ENCODE measurements at regions not wholly inside any gene's neighbourhood (a gene's known extent, or its start where the extent isn't known, plus 50 kb on each side); places are given as distances from the start of the nearest gene placed in this dataset.

GRCh38 chr12:61911113-61911512 is 349.1 kb upstream of the USP15 start:
- H3K9ac ChIP-seq (ENCODE audit: low read length) = no peak overlapping the region
- no CpG with 5 or more reads among the region's 2 CpGs for WGBS (ENCODE audit: extremely low coverage, insufficient coverage, low lambda C conversion rate)
- H3K79me2 ChIP-seq (ENCODE audit: control insufficient read depth, insufficient read depth, low read length) = no peaks in the 10 kb centered on the region
- H3K56ac ChIP-seq (ENCODE audit: low read length) = no peak overlapping the region
- no peak overlapping the region for H3K18ac ChIP-seq (ENCODE audit: low read length)
- H3K4me1 ChIP-seq (ENCODE audit: control insufficient read depth, low read depth, low read length) = no peaks in the 10 kb centered on the region
- H2AK5ac ChIP-seq (ENCODE audit: low read length) = no peak overlapping the region
- no peak overlapping the region for H3K27ac ChIP-seq (ENCODE audit: low read depth, low read length)
- no peak overlapping the region for H2BK15ac ChIP-seq (replicated peaks; ENCODE audit: low read depth)
- no peaks in the 10 kb centered on the region for H3K79me1 ChIP-seq (ENCODE audit: low read length)
- DNase-seq = no peak
- no peak overlapping the region for H3K23ac ChIP-seq (ENCODE audit: low read length)
- H3K4me2 ChIP-seq (ENCODE audit: low read length) = no peak overlapping the region
- no peak overlapping the region for H4K5ac ChIP-seq (ENCODE audit: low read length)
- H3K36me3 ChIP-seq (ENCODE audit: control insufficient read depth, insufficient read depth, low read length) = no peaks in the 10 kb centered on the region
- H4K8ac ChIP-seq (ENCODE audit: low read depth, low read length) = no peak overlapping the region
- no peak overlapping the region for H3K4me3 ChIP-seq (ENCODE audit: low read length)
- no peak overlapping the region for H3K4ac ChIP-seq (ENCODE audit: low read depth, low read length)
- H2BK5ac ChIP-seq (ENCODE audit: low read length) = no peak overlapping the region
- H2BK120ac ChIP-seq (ENCODE audit: low read depth, low read length) = no peak overlapping the region
- H3K27me3 ChIP-seq (ENCODE audit: insufficient read depth, low read length, poor library complexity) = no peaks in the 10 kb centered on the region

GRCh38 chr12:61915420-61915819 is 344.8 kb upstream of the USP15 start:
- no peak overlapping the region for H2BK5ac ChIP-seq (ENCODE audit: low read length)
- H3K36me3 ChIP-seq (ENCODE audit: control insufficient read depth, insufficient read depth, low read length) = no peaks in the 10 kb centered on the region
- H3K9ac ChIP-seq (ENCODE audit: low read length) = no peak overlapping the region
- no peak overlapping the region for H2AK5ac ChIP-seq (ENCODE audit: low read length)
- H3K4me3 ChIP-seq (ENCODE audit: low read length) = no peak overlapping the region
- WGBS (ENCODE audit: extremely low coverage, insufficient coverage, low lambda C conversion rate) = no CpG with 5 or more reads among the region's 3 CpGs
- no peaks in the 10 kb centered on the region for H3K27me3 ChIP-seq (ENCODE audit: insufficient read depth, low read length, poor library complexity)
- no peaks in the 10 kb centered on the region for H3K79me2 ChIP-seq (ENCODE audit: control insufficient read depth, insufficient read depth, low read length)
- no peak overlapping the region for H4K5ac ChIP-seq (ENCODE audit: low read length)
- H3K23ac ChIP-seq (ENCODE audit: low read length) = no peak overlapping the region
- no peak overlapping the region for H4K8ac ChIP-seq (ENCODE audit: low read depth, low read length)
- no peak overlapping the region for H3K4me2 ChIP-seq (ENCODE audit: low read length)
- no peak overlapping the region for H2BK15ac ChIP-seq (replicated peaks; ENCODE audit: low read depth)
- H3K18ac ChIP-seq (ENCODE audit: low read length) = no peak overlapping the region
- H3K4me1 ChIP-seq (ENCODE audit: control insufficient read depth, low read depth, low read length) = no peaks in the 10 kb centered on the region
- H3K79me1 ChIP-seq (ENCODE audit: low read length) = no peaks in the 10 kb centered on the region
- no peak for DNase-seq
- no peak overlapping the region for H3K4ac ChIP-seq (ENCODE audit: low read depth, low read length)
- H2BK120ac ChIP-seq (ENCODE audit: low read depth, low read length) = no peak overlapping the region
- H3K56ac ChIP-seq (ENCODE audit: low read length) = no peak overlapping the region
- no peak overlapping the region for H3K27ac ChIP-seq (ENCODE audit: low read depth, low read length)

- Histone ChIP-seq H3K23ac (ENCODE audit: low read length) (no peak overlapping the region), H4K8ac (ENCODE audit: low read depth, low read length) (no peak overlapping the region), H3K18ac (ENCODE audit: low read length) (no peak overlapping the region), H3K4me3 (ENCODE audit: low read length) (no peak overlapping the region), H2BK15ac (replicated peaks; ENCODE audit: low read depth) (no peak overlapping the region), H3K9ac (ENCODE audit: low read length) (no peak overlapping the region), H3K4ac (ENCODE audit: low read depth, low read length) (no peak overlapping the region), H2AK5ac (ENCODE audit: low read length) (no peak overlapping the region), H3K79me1 (ENCODE audit: low read length) (no peaks in the 10 kb centered on the region), H3K36me3 (ENCODE audit: control insufficient read depth, insufficient read depth, low read length) (no peaks in the 10 kb centered on the region), H3K79me2 (ENCODE audit: control insufficient read depth, insufficient read depth, low read length) (no peaks in the 10 kb centered on the region), H3K27me3 (ENCODE audit: insufficient read depth, low read length, poor library complexity) (no peaks in the 10 kb centered on the region), H4K5ac (ENCODE audit: low read length) (no peak overlapping the region), H3K56ac (ENCODE audit: low read length) (no peak overlapping the region), H3K4me1 (ENCODE audit: control insufficient read depth, low read depth, low read length) (no peaks in the 10 kb centered on the region), H3K27ac (ENCODE audit: low read depth, low read length) (no peak overlapping the region), H2BK120ac (ENCODE audit: low read depth, low read length) (no peak overlapping the region), H3K4me2 (ENCODE audit: low read length) (no peak overlapping the region), H2BK5ac (ENCODE audit: low read length) (no peak overlapping the region)
- no CpG with 5 or more reads among the region's 1 CpG for WGBS (ENCODE audit: extremely low coverage, insufficient coverage, low lambda C conversion rate)
- DNase-seq = peak; percentile 42
Observed at GRCh38 chr12:61916831-61917230, 343.4 kb upstream of the USP15 start.

GRCh38 chr12:61919686-61920085 is 340.5 kb upstream of the USP15 start:
- WGBS (ENCODE audit: extremely low coverage, insufficient coverage, low lambda C conversion rate) = no CpG with 5 or more reads among the region's 1 CpG
- no peaks in the 10 kb centered on the region for H3K79me2 ChIP-seq (ENCODE audit: control insufficient read depth, insufficient read depth, low read length)
- H3K27me3 ChIP-seq (ENCODE audit: insufficient read depth, low read length, poor library complexity) = no peaks in the 10 kb centered on the region
- H3K23ac ChIP-seq (ENCODE audit: low read length) = no peak overlapping the region
- no peak overlapping the region for H4K8ac ChIP-seq (ENCODE audit: low read depth, low read length)
- H3K27ac ChIP-seq (ENCODE audit: low read depth, low read length) = no peak overlapping the region
- H3K36me3 ChIP-seq (ENCODE audit: control insufficient read depth, insufficient read depth, low read length) = no peaks in the 10 kb centered on the region
- no peak overlapping the region for H3K4me3 ChIP-seq (ENCODE audit: low read length)
- no peak overlapping the region for H2BK15ac ChIP-seq (replicated peaks; ENCODE audit: low read depth)
- H3K4ac ChIP-seq (ENCODE audit: low read depth, low read length) = no peak overlapping the region
- H3K4me2 ChIP-seq (ENCODE audit: low read length) = no peak overlapping the region
- no peak overlapping the region for H3K9ac ChIP-seq (ENCODE audit: low read length)
- no peak overlapping the region for H3K18ac ChIP-seq (ENCODE audit: low read length)
- no peaks in the 10 kb centered on the region for H3K79me1 ChIP-seq (ENCODE audit: low read length)
- no peak overlapping the region for H3K56ac ChIP-seq (ENCODE audit: low read length)
- no peaks in the 10 kb centered on the region for H3K4me1 ChIP-seq (ENCODE audit: control insufficient read depth, low read depth, low read length)
- H2BK5ac ChIP-seq (ENCODE audit: low read length) = no peak overlapping the region
- no peak overlapping the region for H2AK5ac ChIP-seq (ENCODE audit: low read length)
- no peak for DNase-seq
- no peak overlapping the region for H2BK120ac ChIP-seq (ENCODE audit: low read depth, low read length)
- H4K5ac ChIP-seq (ENCODE audit: low read length) = no peak overlapping the region

- H3K27me3 ChIP-seq (ENCODE audit: insufficient read depth, low read length, poor library complexity) = no peaks in the 10 kb centered on the region
- H2BK120ac ChIP-seq (ENCODE audit: low read depth, low read length) = no peak overlapping the region
- H3K18ac ChIP-seq (ENCODE audit: low read length) = no peak overlapping the region
- no peaks in the 10 kb centered on the region for H3K4me1 ChIP-seq (ENCODE audit: control insufficient read depth, low read depth, low read length)
- no peaks in the 10 kb centered on the region for H3K79me1 ChIP-seq (ENCODE audit: low read length)
- WGBS (ENCODE audit: extremely low coverage, insufficient coverage, low lambda C conversion rate) = no CpG with 5 or more reads among the region's 1 CpG
- no peak overlapping the region for H4K5ac ChIP-seq (ENCODE audit: low read length)
- no peak for DNase-seq
- no peaks in the 10 kb centered on the region for H3K36me3 ChIP-seq (ENCODE audit: control insufficient read depth, insufficient read depth, low read length)
- H2BK5ac ChIP-seq (ENCODE audit: low read length) = no peak overlapping the region
- H3K9ac ChIP-seq (ENCODE audit: low read length) = no peak overlapping the region
- no peak overlapping the region for H3K56ac ChIP-seq (ENCODE audit: low read length)
- no peak overlapping the region for H2BK15ac ChIP-seq (replicated peaks; ENCODE audit: low read depth)
- no peak overlapping the region for H3K23ac ChIP-seq (ENCODE audit: low read length)
- H3K4me2 ChIP-seq (ENCODE audit: low read length) = no peak overlapping the region
- H3K4me3 ChIP-seq (ENCODE audit: low read length) = no peak overlapping the region
- H2AK5ac ChIP-seq (ENCODE audit: low read length) = no peak overlapping the region
- no peak overlapping the region for H3K27ac ChIP-seq (ENCODE audit: low read depth, low read length)
- H3K4ac ChIP-seq (ENCODE audit: low read depth, low read length) = no peak overlapping the region
- no peaks in the 10 kb centered on the region for H3K79me2 ChIP-seq (ENCODE audit: control insufficient read depth, insufficient read depth, low read length)
- H4K8ac ChIP-seq (ENCODE audit: low read depth, low read length) = no peak overlapping the region
Observed at GRCh38 chr12:61920230-61920629, 340.0 kb upstream of the USP15 start.

- no peak overlapping the region for H3K27ac ChIP-seq (ENCODE audit: low read depth, low read length)
- no CpG with 5 or more reads among the region's 3 CpGs for WGBS (ENCODE audit: extremely low coverage, insufficient coverage, low lambda C conversion rate)
Observed at GRCh38 chr12:61923152-61923551, 337.1 kb upstream of the USP15 start.

More at GRCh38 chr12:61923152-61923551, 337.1 kb upstream of the USP15 start:
- no peak overlapping the region for H3K9ac ChIP-seq (ENCODE audit: low read length)
- H3K4me2 ChIP-seq (ENCODE audit: low read length) = no peak overlapping the region
- H2BK120ac ChIP-seq (ENCODE audit: low read depth, low read length) = no peak overlapping the region
- peak; percentile 13 for DNase-seq
- no peak overlapping the region for H3K18ac ChIP-seq (ENCODE audit: low read length)
- H4K8ac ChIP-seq (ENCODE audit: low read depth, low read length) = no peak overlapping the region
- no peak overlapping the region for H2AK5ac ChIP-seq (ENCODE audit: low read length)
- no peak overlapping the region for H3K4me3 ChIP-seq (ENCODE audit: low read length)
- no peaks in the 10 kb centered on the region for H3K79me2 ChIP-seq (ENCODE audit: control insufficient read depth, insufficient read depth, low read length)
- H2BK5ac ChIP-seq (ENCODE audit: low read length) = no peak overlapping the region
- no peak overlapping the region for H3K56ac ChIP-seq (ENCODE audit: low read length)
- H3K4me1 ChIP-seq (ENCODE audit: control insufficient read depth, low read depth, low read length) = no peaks in the 10 kb centered on the region
- no peaks in the 10 kb centered on the region for H3K79me1 ChIP-seq (ENCODE audit: low read length)
- H3K23ac ChIP-seq (ENCODE audit: low read length) = no peak overlapping the region
- no peak overlapping the region for H4K5ac ChIP-seq (ENCODE audit: low read length)
- no peak overlapping the region for H2BK15ac ChIP-seq (replicated peaks; ENCODE audit: low read depth)
- no peaks in the 10 kb centered on the region for H3K27me3 ChIP-seq (ENCODE audit: insufficient read depth, low read length, poor library complexity)
- no peak overlapping the region for H3K4ac ChIP-seq (ENCODE audit: low read depth, low read length)
- H3K36me3 ChIP-seq (ENCODE audit: control insufficient read depth, insufficient read depth, low read length) = no peaks in the 10 kb centered on the region
